GM23338 (cell line): ENCODE measurements at regions not wholly inside any gene's neighbourhood (a gene's known extent, or its start where the extent isn't known, plus 50 kb on each side); places are given as distances from the start of the nearest gene placed in this dataset.

ENCODE experiments used
- ATAC-seq: fragments of 200-7000 bp; cut with Tn5 transposase; 3 replicates; pipeline ENCODE4 v1.9.1; 2020
- DNase-seq: peaks from one replicate; pipeline ENCODE4 v3.0.0-alpha.2; 2015; ENCODE audit warnings: low spot score
- H2AFZ ChIP-seq: fragments of 200-600 bp; sonication (generic); 2 replicates; pipeline ENCODE4 v1.8.0; 2016; ENCODE audit warnings: antibody characterized with exemption, mild to moderate bottlenecking, moderate library complexity
- H3F3A ChIP-seq: fragments of 200-600 bp; sonication (generic); replicated peaks from 2 replicates; pipeline ENCODE4 v1.8.0; 2017; ENCODE audit warnings: antibody characterized with exemption, mixed run types, low read depth
- H3K27ac ChIP-seq: fragments of 200-600 bp; sonication (generic); 2 replicates; pipeline ENCODE4 v1.6.1; 2016; ENCODE audit warnings: low read depth
- H3K27me3 ChIP-seq: fragments of 200-600 bp; sonication (generic); 2 replicates; pipeline ENCODE4 v1.8.0; 2016; ENCODE audit warnings: mild to moderate bottlenecking, mixed run types, moderate library complexity; ENCODE audit not compliant: insufficient read depth
- H3K36me3 ChIP-seq: fragments of 200-600 bp; sonication (generic); 2 replicates; pipeline ENCODE4 v1.8.0; 2016; ENCODE audit warnings: mild to moderate bottlenecking; ENCODE audit not compliant: insufficient read depth
- H3K4me1 ChIP-seq: fragments of 200-600 bp; sonication (generic); 2 replicates; pipeline ENCODE4 v1.8.0; 2016; ENCODE audit warnings: mild to moderate bottlenecking, moderate library complexity; ENCODE audit not compliant: insufficient read depth
- H3K4me2 ChIP-seq: fragments of 200-600 bp; sonication (generic); 2 replicates; pipeline ENCODE4 v1.7.1; 2017; ENCODE audit warnings: mixed run types
- H3K4me3 ChIP-seq: fragments of 200-600 bp; sonication (generic); 2 replicates; pipeline ENCODE4 v1.6.1; 2016; ENCODE audit warnings: mixed run types
- H3K79me2 ChIP-seq: fragments of 200-600 bp; sonication (generic); replicated peaks from 2 replicates; pipeline ENCODE4 v1.8.0; 2017; ENCODE audit warnings: mild to moderate bottlenecking; ENCODE audit not compliant: insufficient read depth
- H3K9me2 ChIP-seq: fragments of 200-600 bp; sonication (generic); 2 replicates; pipeline ENCODE4 v1.8.0; 2017; ENCODE audit not compliant: insufficient read depth
- H4K20me1 ChIP-seq: fragments of 200-600 bp; sonication (generic); replicated peaks from 2 replicates; pipeline ENCODE4 v1.8.0; 2017; ENCODE audit warnings: mild to moderate bottlenecking; ENCODE audit not compliant: insufficient read depth
- H3K27ac Mint-ChIP-seq: 2 replicates; pipeline ENCODE4 v1.8.0; 2020; ENCODE audit warnings: inconsistent platforms, mild to moderate bottlenecking, moderate library complexity, mixed read lengths
- H3K27me3 Mint-ChIP-seq: 3 replicates; pipeline ENCODE4 v1.8.0; 2022; ENCODE audit warnings: low read depth, mild to moderate bottlenecking, moderate library complexity, mixed read lengths, inconsistent platforms; ENCODE audit not compliant: insufficient read depth, poor library complexity
- H3K36me3 Mint-ChIP-seq: 3 replicates; pipeline ENCODE4 v1.8.0; 2021; ENCODE audit warnings: low read depth, mild to moderate bottlenecking, inconsistent platforms, moderate library complexity, mixed read lengths
- H3K4me1 Mint-ChIP-seq: 3 replicates; pipeline ENCODE4 v1.8.0; 2020; ENCODE audit warnings: mild to moderate bottlenecking, inconsistent platforms, mixed read lengths
- H3K4me3 Mint-ChIP-seq: 3 replicates; pipeline ENCODE4 v1.8.0; 2021; ENCODE audit warnings: moderate library complexity, mild to moderate bottlenecking, inconsistent platforms, mixed read lengths
- H3K9me3 Mint-ChIP-seq: 3 replicates; pipeline ENCODE4 v1.8.0; 2020; ENCODE audit warnings: moderate library complexity, mild to moderate bottlenecking, inconsistent platforms, mixed read lengths
- CTCF ChIP-seq, 2 experiments: fragments of 200-600 bp in 1 of 2; sonication (generic) in 1 of 2; conservative IDR thresholded peaks; 2 replicates each; pipeline versions ENCODE4 v1.5.1 to v1.6.1; 2016 to 2017; ENCODE audit warnings: antibody characterized with exemption in 2 of 2, low read depth in 2 of 2, mild to moderate bottlenecking in 2 of 2, moderate library complexity in 1 of 2
- EZH2 ChIP-seq: fragments of 200-600 bp; sonication (generic); IDR thresholded peaks from one replicate; pipeline ENCODE4 v1.8.0; 2017; ENCODE audit warnings: antibody characterized with exemption, mild to moderate bottlenecking, low read depth; ENCODE audit not compliant: unreplicated experiment
- JUNB ChIP-seq: IDR thresholded peaks from one replicate; pipeline ENCODE4 v1.6.1; 2016; ENCODE audit warnings: antibody characterized with exemption; ENCODE audit not compliant: unreplicated experiment
- NANOG ChIP-seq: IDR thresholded peaks from 2 replicates; pipeline ENCODE4 v1.6.1; 2016; ENCODE audit warnings: antibody characterized with exemption, borderline replicate concordance
- POLR2AphosphoS5 ChIP-seq: IDR thresholded peaks from 2 replicates; pipeline ENCODE4 v1.6.1; 2016; ENCODE audit warnings: antibody characterized with exemption, low read depth
- ZNF114 ChIP-seq: fragments of 250-450 bp; sonication (Bioruptor Pico); IDR thresholded peaks from 2 replicates; pipeline ENCODE4 v1.5.0; 2020; ENCODE audit warnings: mild to moderate bottlenecking, moderate library complexity
- ZNF331 ChIP-seq: fragments of 250-450 bp; sonication (Bioruptor Pico); IDR thresholded peaks from 2 replicates; pipeline ENCODE4 v1.5.0; 2020; ENCODE audit warnings: low read depth, mild to moderate bottlenecking, moderate library complexity
- ZNF462 ChIP-seq: fragments of 250-450 bp; sonication (Bioruptor Pico); IDR thresholded peaks from 2 replicates; pipeline ENCODE4 v1.5.0; 2020; ENCODE audit warnings: mild to moderate bottlenecking, moderate library complexity

GRCh38 chr11:114891911-114892310, 213.6 kb downstream of the NXPE2 start:
- H3K4me2 ChIP-seq = no peak overlapping the region
- H3K27me3 ChIP-seq = no peaks in the 10 kb centered on the region
- Mint-ChIP-seq H3K4me1 (peaks cover 14% of the 10 kb centered on the region), H3K9me3 (peaks cover 2% of the 10 kb centered on the region; the same call in 1 of the 3 replicates), H3K27me3 (peaks cover 4% of the 10 kb centered on the region), H3K4me3 (no peak overlapping the region), H3K36me3 (no peaks in the 10 kb centered on the region), H3K27ac (no peak overlapping the region)
- H3K4me3 ChIP-seq = no peak overlapping the region
- H2AFZ ChIP-seq = no peak overlapping the region
- no peaks in the 10 kb centered on the region for H3F3A ChIP-seq
- H4K20me1 ChIP-seq = no peaks in the 10 kb centered on the region
- no peaks in the 10 kb centered on the region for H3K79me2 ChIP-seq
- TF ChIP-seq EZH2 (no peak), CTCF (conservative IDR thresholded peaks at IDR 0.05; ENCODE audit: low read depth in 2 of 2) (no peak), NANOG (no peak), JUNB (no peak), ZNF114 (no peak), ZNF331 (CRISPR knock-in tag) (no peak)
- no peak overlapping the region for H3K27ac ChIP-seq
- ATAC-seq (no peak), DNase-seq (no peak)
- no peaks in the 10 kb centered on the region for H3K9me2 ChIP-seq
- H3K4me1 ChIP-seq = peaks cover 8% of the 10 kb centered on the region
- H3K36me3 ChIP-seq = no peaks in the 10 kb centered on the region

GRCh38 chr11:114892381-114893197, 214.3 kb downstream of the NXPE2 start:
- Histone ChIP-seq H3K36me3 (no peaks in the 10 kb centered on the region), H3K4me2 (no peak overlapping the region), H3F3A (no peaks in the 10 kb centered on the region), H3K27me3 (no peaks in the 10 kb centered on the region), H4K20me1 (no peaks in the 10 kb centered on the region), H3K79me2 (no peaks in the 10 kb centered on the region), H2AFZ (no peak overlapping the region), H3K4me1 (peaks cover 8% of the 10 kb centered on the region), H3K27ac (no peak overlapping the region), H3K9me2 (no peaks in the 10 kb centered on the region), H3K4me3 (no peak overlapping the region)
- H3K27ac Mint-ChIP-seq = no peak overlapping the region
- TF ChIP-seq POLR2AphosphoS5 = no peak
- no peak for TF ChIP-seq ZNF462 (CRISPR knock-in tag)
- TF ChIP-seq CTCF (conservative IDR thresholded peaks at IDR 0.05; ENCODE audit: low read depth in 2 of 2) = peak; percentile 75 to 84
- peak; percentile 72 for ATAC-seq
- peak; percentile 73 for DNase-seq
- H3K36me3 Mint-ChIP-seq = no peaks in the 10 kb centered on the region
- H3K9me3 Mint-ChIP-seq = peaks cover 2% of the 10 kb centered on the region; the same call in 1 of the 3 replicates
- H3K4me3 Mint-ChIP-seq = no peak overlapping the region
- H3K4me1 Mint-ChIP-seq = peaks cover 20% of the 10 kb centered on the region
- H3K27me3 Mint-ChIP-seq = peaks cover 4% of the 10 kb centered on the region
